HG03432 (cell line): ENCODE measurements at regions not wholly inside any gene's neighbourhood (a gene's known extent, or its start where the extent isn't known, plus 50 kb on each side); places are given as distances from the start of the nearest gene placed in this dataset.

Experiments
- ATAC-seq: cut with Tn5 transposase; IDR thresholded peaks from one replicate; pipeline ENCODE4 v1.9.1; 2021; ENCODE audit warnings: mild to moderate bottlenecking, moderate library complexity; ENCODE audit not compliant: unreplicated experiment

DNA sequence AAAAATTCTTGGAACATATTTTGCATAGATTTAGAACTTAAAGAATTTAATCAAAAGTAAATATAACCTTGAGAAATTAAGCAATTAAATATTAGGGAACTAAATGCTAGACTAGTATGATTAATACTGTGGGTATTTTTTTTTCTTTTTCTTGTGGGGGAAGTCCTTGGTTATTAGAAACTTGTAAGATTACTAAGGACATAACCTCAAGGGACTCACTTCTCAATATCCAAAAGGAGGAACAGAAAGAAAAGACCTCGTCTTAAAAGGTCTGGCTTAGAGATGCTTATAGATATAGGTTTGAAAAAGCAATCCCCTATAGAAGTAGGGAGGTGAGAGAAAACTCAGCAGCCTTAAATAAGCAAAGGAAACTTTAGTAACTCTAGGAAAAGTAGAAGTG is 368.5 kb downstream of the INSC start:
- ATAC-seq: peak; percentile 87

DNA sequence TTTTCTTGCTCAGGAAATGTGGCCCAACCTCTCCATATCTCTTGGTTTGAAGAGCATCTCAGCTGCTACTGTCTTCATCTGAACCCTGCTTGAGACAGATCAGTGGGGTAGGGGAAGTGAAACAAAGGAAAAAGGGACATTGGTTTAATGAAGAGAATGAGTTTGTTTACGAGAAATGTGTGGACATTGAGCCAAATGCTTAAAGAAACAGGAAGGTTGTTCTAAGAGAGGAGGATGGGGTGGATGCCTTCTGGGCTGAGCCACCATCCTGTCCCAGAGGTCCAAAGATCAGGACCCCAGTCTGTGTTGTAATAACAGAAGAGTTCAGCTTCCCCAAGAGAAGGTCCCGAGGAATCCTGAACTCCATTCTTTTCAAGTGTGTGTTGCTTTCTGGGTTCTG is 369.7 kb downstream of the INSC start:
- no peak for ATAC-seq

DNA sequence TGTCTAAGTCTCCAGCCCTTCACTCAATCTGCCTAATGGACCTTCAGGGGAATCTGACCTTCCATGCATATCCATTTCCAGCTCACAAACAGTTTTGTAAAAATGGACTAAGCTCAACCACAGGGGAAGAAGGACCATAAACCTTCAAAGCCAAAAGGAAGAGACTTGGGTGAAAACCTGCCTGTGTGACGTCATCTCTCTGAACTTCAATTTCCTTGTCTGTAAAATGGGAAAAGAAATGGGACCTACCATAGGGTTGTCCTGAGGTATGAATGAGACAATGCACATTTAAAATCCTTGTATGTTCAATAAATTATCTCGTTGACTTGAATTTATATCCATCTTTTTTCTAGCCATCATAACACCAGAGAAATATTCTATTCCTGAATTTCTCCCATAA is 370.7 kb downstream of the INSC start:
- no peak for ATAC-seq

DNA sequence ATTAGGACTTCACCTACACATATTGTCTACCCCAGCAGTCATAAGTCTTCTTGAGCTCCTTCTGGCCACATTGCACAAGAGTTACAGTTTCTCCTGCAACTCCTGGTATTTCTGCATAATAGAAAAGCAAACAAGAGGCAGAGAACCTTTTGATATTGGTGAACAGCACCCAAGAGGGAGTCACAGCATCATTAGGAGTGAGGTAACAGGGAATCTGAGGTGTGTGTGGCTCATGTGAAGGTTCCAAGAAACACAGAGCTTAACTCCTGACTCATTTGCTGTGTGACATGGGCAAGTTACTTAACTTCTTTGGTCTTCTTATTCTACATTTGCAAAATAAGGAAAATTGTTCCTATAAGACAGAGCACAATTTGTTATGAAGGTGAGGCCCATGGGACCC is 374.6 kb downstream of the INSC start:
- no peak for ATAC-seq

DNA sequence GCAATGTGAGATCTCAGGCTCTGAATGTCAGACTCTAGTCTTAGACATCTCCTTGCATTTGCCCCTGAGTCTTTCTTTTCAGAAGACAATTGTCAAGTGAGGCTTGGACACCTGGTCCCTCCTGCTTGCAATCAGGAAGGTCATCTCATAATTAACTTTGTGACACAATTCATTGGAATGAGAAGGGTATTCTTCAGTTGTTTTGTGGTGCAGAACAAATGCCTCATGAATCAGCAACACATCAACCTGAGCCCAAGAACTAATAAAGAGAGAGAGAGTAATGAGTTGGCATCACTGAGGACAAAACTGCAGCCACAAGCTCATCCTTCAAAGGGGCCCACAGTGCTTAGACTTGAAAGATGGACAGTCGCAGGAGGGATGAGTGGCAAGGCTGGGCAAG is 375.8 kb downstream of the INSC start:
- ATAC-seq: no peak

DNA sequence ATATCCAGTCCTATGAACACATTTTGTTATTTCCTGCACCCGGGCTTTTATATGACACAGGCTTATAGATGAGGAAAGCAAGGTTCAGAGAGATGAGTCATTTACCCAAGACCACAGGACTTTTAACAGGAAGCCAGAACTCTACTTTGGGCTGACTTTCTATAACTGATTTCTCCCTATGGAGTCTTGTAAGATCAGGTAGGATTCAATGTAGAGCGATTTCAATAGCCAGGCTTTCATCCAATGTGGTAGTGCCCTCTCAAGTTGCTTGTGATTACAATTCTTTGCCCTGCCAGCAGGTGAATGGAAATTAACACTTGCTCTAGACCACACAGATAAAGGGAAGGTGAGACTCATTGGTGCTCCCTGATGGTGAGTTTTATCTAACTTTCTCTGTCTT is 378.3 kb downstream of the INSC start:
- no peak for ATAC-seq

DNA sequence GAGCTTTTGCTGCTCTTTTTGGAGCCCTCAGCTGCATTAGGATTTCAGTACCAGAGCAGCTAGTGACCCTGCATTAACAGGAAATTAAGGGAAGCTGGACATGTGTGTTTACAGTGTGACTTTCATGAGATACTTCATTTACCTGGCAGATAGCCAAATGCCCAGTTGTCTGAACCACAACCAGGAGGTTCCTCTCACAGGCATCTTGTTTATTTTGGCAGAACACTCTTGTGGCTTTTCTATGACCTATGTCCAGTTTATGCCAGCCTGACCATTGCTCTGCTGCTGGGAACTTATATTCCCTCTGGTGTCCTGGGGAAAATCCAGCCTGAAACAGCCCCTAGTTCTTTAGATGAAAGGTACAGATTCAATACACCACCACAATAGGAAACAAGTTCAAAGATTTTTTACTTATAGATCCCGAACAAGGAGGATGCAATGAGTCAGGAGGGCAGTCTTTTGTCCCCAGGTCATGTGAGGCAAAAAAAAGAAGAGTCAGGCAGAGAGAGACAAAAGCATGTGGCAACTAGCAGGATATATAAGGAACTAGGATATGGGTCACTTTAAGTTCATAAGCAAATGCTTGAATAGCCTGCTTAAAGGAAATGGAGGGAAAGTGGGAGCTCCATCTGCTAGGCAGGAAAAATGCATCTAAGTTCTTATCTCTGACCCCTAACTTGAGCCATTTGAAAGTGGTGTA is 379.3 kb downstream of the INSC start:
- no peak for ATAC-seq

DNA sequence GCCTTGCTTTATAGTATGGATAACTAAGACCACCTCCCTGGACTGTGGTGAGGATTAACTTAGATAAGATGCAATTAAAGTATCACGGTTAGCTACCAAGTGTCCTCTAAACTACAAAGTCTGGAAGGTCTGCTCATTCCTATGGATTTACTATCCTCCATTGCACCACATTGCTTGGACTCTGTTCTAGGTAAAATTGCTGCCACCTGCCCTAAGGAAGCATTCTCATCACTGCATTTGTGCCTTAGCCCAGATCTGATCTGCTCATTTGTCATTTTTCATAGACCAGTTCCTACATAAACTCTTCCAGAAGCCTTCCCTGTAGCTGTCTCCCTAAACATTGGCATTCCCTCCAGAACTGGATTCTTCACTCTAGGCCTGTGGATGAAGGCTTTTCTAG is 380.0 kb downstream of the INSC start:
- no peak for ATAC-seq

DNA sequence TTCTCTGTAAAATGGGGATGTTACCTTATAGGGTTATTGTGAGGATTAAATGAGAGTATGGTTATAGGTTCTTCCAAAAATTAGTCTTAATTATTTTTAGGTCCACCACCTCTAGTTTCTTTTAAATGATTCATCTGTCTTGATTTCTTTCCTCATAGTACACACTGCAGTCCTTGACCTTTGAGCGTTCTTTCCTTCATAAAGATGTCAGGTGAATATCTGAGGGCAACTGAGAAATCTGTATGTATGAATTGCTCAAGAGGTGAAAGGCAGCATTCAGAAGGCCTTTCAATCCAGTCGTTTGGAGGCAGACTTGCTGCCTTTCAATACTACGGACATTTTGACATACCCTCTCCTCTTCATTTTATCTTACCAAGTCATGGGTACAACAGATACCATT is 380.7 kb downstream of the INSC start:
- ATAC-seq: no peak

DNA sequence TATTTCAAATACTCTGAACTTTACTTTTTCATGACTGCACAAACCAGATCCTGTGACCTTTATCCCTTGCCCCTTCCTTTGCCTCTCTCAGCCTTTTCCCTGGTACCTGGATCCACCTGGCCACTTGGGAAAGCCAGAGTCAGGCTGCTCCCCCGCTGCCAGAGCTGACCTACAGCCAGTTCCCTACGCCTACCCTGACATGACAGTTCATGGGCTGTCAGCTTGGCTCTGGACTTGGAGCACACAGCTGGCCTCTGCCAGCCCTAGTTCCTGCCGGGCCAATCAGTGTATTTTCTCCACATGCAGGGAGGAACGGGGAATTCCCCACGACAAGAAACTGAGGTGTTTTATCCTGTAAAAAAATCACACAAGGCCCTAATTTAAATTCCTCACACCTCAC is 382.6 kb downstream of the INSC start:
- no peak for ATAC-seq

DNA sequence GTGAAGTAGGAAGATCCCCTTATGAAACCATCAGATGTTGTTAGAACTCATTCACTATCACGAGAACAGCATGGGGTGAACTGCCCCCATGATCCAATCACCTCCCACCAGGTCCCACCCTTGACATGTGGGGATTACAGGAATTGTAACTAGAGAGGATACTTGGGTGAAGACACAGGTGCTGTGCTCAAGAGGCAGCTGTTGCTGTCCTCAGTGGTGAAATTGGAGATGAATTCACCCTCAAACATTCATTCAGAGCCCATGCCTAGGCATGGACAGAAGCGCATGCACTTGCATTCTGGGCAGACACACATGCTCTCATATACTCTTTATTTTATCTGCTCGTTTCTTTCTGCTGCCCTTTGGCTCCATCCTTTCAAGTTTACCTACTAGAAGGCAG is 385.0 kb downstream of the INSC start:
- ATAC-seq: no peak

DNA sequence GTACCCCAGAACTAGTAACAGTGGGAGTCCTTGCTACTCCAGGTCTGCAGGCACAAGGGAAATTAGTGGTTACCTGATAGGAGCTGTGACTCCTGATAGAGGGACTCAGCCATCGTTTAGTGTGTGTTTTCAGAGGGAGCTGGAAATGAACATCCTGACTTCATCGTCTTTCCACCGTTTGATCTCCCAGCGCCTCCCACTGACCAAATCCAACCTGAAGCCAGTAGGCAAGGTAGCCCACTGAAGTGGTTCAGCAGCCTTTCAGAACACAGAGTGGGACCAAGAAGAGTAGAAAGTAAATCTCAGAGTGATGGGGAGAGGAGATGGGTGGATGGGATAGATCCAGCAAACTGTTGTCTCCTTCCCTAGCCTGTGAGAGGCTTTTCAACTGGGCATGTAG is 385.9 kb downstream of the INSC start:
- no peak for ATAC-seq

DNA sequence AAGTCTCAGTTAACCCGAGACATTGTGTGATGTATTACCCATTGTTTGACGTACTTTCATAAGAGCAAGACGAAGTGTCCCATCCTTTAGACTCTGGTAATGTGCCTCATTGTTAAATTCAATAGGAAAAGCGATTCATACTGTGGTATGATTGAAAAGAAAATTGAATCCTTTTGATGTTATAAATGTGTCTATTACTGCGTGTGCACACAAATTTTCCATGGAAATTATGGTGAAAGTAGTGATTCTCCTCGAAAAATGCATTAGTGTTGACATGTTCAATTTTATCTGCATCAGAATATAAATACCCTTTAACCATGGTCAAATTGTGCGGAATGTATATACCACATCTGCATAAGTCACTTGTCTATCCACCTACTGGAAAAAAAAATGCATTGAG is 386.8 kb downstream of the INSC start:
- ATAC-seq: no peak

DNA sequence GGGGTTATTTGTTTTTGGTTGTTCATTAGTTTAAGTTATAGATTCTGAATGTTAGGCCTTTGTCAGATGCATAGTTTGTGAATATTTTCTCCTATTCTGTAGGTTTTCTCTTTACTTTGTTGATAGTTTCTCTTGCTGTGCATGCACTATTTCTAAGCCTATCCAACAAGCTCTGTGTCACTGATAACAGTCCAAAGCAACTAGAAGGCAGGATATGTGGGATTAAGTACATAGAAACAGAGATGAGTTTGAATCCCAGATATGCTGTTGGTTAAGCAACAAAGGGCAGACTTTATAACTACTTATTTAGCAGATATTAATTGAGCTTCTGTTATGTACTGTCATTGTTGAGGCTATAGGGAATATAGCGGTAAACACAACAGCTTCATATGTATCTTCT is 390.4 kb downstream of the INSC start:
- no peak for ATAC-seq

DNA sequence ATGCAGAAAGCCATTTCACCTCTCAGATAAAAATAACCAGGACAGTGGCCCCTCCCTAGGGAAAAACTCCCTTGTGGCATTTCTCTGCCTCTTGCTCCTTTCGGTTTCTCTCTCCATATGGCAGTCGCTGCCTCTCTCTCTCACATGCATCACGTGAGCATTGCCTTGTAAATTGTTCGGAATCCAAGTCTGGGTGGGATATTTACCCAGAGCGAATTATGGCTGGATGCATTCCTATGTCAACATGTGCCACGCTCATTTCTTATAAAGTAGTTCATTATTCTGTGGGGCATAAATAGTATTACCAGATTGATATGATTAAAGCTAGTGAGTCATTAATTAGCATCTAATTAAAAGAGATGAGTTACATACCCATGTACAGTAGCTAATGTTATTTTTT is 392.9 kb downstream of the INSC start:
- no peak for ATAC-seq

DNA sequence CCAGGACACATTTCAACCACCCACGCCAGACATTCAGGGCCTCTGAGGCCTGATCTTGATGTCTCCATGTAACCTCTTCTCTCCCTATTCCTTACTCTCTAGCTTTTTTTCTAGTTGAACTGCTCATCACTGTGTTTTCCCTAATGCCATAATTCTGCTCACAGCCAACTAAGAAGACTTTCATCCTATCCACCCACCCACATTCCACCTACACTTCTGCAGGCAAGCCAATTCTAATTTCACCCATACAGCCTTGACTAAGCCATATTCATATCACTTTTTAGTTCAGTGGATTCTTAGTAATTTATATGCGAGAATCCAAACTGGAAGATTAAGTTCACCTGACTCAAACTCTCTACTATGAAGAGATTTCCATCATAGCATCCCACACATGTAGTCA is 394.4 kb downstream of the INSC start:
- ATAC-seq: no peak

DNA sequence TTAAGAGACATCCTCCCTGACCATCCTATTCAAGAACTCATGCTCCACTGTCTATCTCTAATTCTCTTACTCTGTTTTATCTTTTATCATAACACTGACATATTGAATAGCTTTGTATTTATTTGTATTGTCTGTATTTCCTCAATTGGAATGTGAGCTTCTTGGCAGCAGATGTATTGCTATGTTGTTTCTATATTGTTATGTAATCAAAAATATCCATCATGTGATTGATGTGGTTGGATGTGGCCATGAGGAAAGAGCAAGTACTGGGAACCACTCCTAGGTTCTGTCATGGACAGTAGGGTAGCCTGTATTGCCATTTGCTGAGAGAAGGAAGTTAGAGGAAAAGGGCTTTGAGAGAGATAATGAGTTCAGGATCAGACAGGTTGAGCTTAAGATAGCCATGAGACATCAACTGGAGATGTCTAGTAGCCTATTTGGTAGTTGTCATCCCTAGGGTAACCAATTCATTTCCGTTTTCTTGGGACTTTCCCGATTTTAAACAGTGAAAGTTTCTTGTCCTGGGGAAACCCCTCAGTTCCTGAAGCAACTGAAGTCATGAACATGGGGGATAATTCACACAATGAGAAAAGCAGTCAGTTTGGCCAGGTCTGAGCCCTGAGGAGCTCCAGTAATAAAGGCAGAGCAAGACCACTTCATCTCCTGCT is 404.5 kb downstream of the INSC start:
- ATAC-seq: peak; percentile 76

DNA sequence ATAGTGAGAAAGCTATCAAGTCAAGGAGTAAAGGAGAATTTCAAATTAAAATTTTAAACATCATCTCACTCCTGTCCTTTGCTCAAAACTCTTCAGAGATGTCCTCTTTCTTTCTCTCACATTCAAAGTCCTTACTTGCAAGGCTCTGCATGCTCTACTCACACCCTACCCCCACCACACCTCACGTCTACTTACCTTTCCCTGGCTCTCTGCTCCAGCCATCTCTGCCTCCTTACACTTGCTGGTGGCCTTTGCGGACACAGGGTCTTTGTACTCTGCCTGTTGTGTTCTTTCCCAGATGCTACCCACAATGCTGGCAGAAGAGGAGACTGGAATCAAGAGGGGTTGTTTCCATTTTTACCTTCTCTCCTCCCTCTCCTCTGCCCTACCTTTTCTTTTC is 405.2 kb downstream of the INSC start:
- no peak for ATAC-seq

DNA sequence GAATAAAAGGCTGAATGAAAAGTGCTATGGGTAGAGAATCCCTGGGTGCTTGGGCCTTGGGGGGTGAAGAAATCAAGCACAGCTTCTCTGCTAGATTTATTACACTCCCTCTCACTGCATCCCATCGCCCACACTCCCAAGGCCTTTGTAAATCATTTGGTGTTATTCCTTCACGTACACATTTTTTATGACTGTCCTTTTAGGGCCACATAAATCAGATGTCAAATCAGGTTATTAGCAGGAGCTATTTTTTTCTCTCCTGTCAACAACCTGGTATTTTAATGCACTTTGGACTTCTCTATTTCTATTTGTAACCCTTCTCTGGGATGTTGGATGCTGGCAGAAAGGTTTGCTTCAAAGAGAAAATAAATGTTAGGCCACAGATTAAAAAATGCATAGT is 408.8 kb downstream of the INSC start:
- no peak for ATAC-seq

DNA sequence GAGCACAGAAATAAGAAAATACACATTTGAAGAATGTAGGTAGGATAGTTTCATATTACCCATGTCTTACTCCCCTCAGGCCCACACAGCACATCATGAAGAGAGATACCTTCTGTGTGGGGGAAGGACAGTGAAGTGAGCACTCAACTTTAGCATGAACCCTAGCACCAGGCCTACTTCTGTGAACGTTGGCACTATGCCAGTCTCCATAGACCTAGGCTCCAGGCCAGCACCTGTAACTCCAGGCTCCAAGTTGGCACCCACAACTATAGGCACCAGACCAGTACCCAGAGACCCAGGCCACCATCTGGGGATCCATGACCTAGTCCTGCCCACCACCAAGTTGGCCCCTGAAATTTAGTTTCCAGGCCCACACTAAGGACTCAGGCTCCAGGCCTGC is 410.9 kb downstream of the INSC start:
- no peak for ATAC-seq

DNA sequence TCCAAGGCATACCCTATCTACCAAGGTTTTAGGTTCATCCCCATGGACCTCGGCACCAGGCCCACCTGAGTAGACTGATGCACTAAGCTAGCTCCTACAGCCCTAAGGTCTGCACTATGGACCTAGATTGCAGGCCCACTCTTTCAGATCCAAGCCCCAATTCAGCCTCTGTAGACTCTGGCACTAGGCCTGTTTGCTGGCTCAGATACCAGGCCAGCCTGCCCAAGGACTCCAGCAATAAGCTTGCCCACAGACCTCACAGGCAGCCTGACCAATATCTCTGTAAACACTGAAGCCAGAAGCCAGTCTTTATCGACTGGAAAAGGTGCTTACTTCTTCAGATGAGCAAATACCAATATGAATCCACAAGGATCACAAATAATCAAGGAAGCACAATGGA is 411.3 kb downstream of the INSC start:
- no peak for ATAC-seq

DNA sequence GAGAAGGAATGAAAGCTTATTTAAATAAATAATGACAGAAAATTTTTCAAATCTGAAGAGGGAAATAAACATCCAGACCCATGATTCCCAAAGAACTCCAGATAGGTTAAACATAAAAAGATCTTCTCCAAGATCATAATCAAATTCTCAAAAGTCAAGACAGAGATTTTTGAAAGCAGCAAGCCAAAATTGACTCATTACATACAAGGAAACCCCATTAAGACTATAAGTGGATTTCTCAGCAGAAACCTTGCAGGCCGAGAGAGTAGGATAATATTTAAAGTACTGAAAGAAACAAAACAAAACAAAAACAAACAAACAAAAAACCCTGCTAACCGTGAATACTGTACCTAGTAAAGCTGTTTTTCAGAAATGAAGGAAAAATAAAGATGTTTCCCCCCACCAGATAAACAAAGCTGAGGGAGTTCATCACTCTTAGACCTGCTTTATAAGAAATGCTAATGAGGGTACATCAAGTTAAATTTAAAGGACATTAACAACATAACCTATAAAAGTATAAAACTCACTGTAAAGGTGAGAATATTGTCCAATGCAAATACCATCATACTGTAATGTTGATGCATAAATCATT is 412.2 kb downstream of the INSC start:
- no peak for ATAC-seq

DNA sequence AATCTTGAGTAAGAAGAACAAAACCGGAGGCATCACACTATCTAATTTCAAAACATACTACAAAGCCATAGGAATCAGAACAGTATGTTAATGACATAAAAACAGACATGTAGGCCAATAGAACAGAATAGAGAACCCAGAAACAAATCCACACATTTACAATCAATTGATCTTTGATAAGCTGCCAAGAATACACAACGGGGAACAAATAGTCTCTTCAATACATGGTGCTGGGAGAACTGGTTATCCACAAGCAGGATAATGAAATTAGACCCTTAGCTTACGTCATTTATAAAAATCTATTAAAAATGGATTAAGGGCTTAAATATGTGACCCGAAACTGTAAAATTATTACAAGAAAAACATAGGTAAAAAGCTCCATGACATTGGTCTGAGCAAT is 417.7 kb downstream of the INSC start:
- ATAC-seq: no peak
